COLO668 (cell line): ENCODE measurements at regions not wholly inside any gene's neighbourhood (a gene's known extent, or its start where the extent isn't known, plus 50 kb on each side); places are given as distances from the start of the nearest gene placed in this dataset.

Experiments
- DNase-seq: peaks from one replicate; lab custom pipeline; 2025; ENCODE audit not compliant: unreplicated experiment; lab: John Stamatoyannopoulos, UW

GRCh38 chr4:177569434-177569833 lies 127.2 kb upstream of the AGA start:
- DNase-seq: no peak

GRCh38 chr4:177573507-177573906 lies 131.3 kb upstream of the AGA start:
- DNase-seq: no peak

- no peak for DNase-seq
Observed at GRCh38 chr4:177574446-177574845, 132.2 kb upstream of the AGA start.

- no peak for DNase-seq
Observed at GRCh38 chr4:177579649-177580048, 137.4 kb upstream of the AGA start.

- no peak for DNase-seq
Observed at GRCh38 chr4:177582992-177583391, 140.8 kb upstream of the AGA start.

GRCh38 chr4:177587989-177588388 lies 145.8 kb upstream of the AGA start:
- no peak for DNase-seq

GRCh38 chr4:177595386-177595785 lies 153.1 kb upstream of the AGA start:
- no peak for DNase-seq

- DNase-seq: no peak
Observed at GRCh38 chr4:177596035-177596434, 153.8 kb upstream of the AGA start.

GRCh38 chr4:177596991-177597390 lies 154.8 kb upstream of the AGA start:
- no peak for DNase-seq

GRCh38 chr4:177605252-177605651 lies 163.0 kb upstream of the AGA start:
- no peak for DNase-seq

- no peak for DNase-seq
Observed at GRCh38 chr4:177607111-177607573, 164.9 kb upstream of the AGA start.

GRCh38 chr4:177611974-177612664 lies 169.9 kb upstream of the AGA start:
- no peak for DNase-seq

GRCh38 chr4:177612684-177613083 lies 170.4 kb upstream of the AGA start:
- DNase-seq: no peak

GRCh38 chr4:177632481-177632880 lies 190.2 kb upstream of the AGA start:
- no peak for DNase-seq

GRCh38 chr4:177638871-177639270 lies 196.6 kb upstream of the AGA start:
- DNase-seq: no peak

- DNase-seq: no peak
Observed at GRCh38 chr4:177640864-177641263, 198.6 kb upstream of the AGA start.

GRCh38 chr4:177660223-177660622 lies 218.0 kb upstream of the AGA start:
- no peak for DNase-seq

- DNase-seq: no peak
Observed at GRCh38 chr4:177667687-177668086, 225.4 kb upstream of the AGA start.

GRCh38 chr4:177671387-177671786 lies 229.2 kb upstream of the AGA start:
- no peak for DNase-seq

- no peak for DNase-seq
Observed at GRCh38 chr4:177671845-177672244, 229.6 kb upstream of the AGA start.

GRCh38 chr4:177673985-177674489 lies 231.8 kb upstream of the AGA start:
- no peak for DNase-seq

GRCh38 chr4:177680308-177680707 lies 238.1 kb upstream of the AGA start:
- no peak for DNase-seq

- no peak for DNase-seq
Observed at GRCh38 chr4:177681902-177682301, 239.7 kb upstream of the AGA start.
